ENCODE measurements at regions not wholly inside any gene's neighbourhood (a gene's known extent, or its start where the extent isn't known, plus 50 kb on each side); places are given as distances from the start of the nearest gene placed in this dataset.

DNA sequence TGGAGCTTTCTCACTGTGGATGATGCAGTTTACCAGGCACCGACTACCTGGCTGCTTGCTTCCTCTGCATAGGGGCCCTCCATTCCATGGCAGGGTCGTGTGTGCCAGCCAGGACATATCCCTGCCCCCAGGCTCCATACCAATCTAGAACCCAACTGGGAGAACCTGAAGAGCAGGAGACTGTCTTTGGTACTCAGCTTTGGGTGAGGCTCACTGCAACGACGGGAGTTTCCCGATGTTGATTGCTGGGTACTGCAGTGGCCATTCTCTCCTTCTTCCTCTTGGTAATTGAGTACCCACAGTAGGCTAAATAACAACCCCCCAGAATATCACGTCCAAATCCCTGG, 133.3 kb upstream of the SERTAD2 start:
- no peak overlapping the region for H3K4me3 ChIP-seq

DNA sequence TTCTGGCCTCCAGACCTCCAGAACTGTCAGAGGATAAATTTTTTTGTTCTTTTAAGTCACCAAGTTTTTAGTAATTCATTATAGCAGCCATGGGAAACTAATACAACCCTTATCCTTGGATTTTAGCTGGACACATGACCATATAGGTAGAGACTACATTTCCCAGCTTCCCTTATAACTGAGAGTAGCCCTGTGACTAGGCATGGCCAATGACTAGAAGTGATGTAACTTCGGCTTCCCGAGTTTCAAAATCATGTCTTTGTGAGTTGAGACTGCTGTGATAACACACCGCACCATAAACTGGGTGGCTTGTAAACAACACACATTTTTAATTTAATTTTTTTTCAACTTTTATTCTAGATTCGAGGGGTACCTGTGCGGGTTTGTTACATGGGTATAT, 134.0 kb upstream of the SERTAD2 start:
- Histone ChIP-seq H3K9me3 (replicated peaks) (no peaks in the 10 kb centered on the region), H3K4me1 (no peaks in the 10 kb centered on the region), H3K4me3 (no peak overlapping the region), H3K36me3 (no peaks in the 10 kb centered on the region), H3K27ac (replicated peaks) (no peak overlapping the region), H3K27me3 (ENCODE audit: low read depth) (no peaks in the 10 kb centered on the region)
- DNase-seq = no peak
- intact Hi-C loops (cut with micrococcal nuclease) = no loop called here
- TF ChIP-seq, protein P1, sequence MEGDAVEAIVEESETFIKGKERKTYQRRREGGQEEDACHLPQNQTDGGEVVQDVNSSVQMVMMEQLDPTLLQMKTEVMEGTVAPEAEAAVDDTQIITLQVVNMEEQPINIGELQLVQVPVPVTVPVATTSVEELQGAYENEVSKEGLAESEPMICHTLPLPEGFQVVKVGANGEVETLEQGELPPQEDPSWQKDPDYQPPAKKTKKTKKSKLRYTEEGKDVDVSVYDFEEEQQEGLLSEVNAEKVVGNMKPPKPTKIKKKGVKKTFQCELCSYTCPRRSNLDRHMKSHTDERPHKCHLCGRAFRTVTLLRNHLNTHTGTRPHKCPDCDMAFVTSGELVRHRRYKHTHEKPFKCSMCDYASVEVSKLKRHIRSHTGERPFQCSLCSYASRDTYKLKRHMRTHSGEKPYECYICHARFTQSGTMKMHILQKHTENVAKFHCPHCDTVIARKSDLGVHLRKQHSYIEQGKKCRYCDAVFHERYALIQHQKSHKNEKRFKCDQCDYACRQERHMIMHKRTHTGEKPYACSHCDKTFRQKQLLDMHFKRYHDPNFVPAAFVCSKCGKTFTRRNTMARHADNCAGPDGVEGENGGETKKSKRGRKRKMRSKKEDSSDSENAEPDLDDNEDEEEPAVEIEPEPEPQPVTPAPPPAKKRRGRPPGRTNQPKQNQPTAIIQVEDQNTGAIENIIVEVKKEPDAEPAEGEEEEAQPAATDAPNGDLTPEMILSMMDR (IDR thresholded peaks at IDR 0.05; ENCODE audit: borderline replicate concordance) = no peak

More for the DNA sequence above, 133.3 kb upstream of the SERTAD2 start:
- H3K9me3 ChIP-seq (replicated peaks) = no peaks in the 10 kb centered on the region
- TF ChIP-seq, protein P1 (IDR thresholded peaks at IDR 0.05; ENCODE audit: borderline replicate concordance) = no peak
- H3K36me3 ChIP-seq = no peaks in the 10 kb centered on the region
- intact Hi-C loops (cut with micrococcal nuclease) = no loop called here
- no peak overlapping the region for H3K27ac ChIP-seq (replicated peaks)
- no peaks in the 10 kb centered on the region for H3K4me1 ChIP-seq
- H3K27me3 ChIP-seq (ENCODE audit: low read depth) = no peaks in the 10 kb centered on the region
- no peak for DNase-seq

- H3K4me3 ChIP-seq = no peak overlapping the region
- TF ChIP-seq, protein P1 (IDR thresholded peaks at IDR 0.05; ENCODE audit: borderline replicate concordance) = no peak
- intact Hi-C loops (cut with micrococcal nuclease) = no loop called here
- no peaks in the 10 kb centered on the region for H3K9me3 ChIP-seq (replicated peaks)
- no peaks in the 10 kb centered on the region for H3K4me1 ChIP-seq
- H3K27me3 ChIP-seq (ENCODE audit: low read depth) = peaks cover 4% of the 10 kb centered on the region
- no peak for DNase-seq
- H3K27ac ChIP-seq (replicated peaks) = no peak overlapping the region
- no peaks in the 10 kb centered on the region for H3K36me3 ChIP-seq
These were observed 136.0 kb upstream of the SERTAD2 start for GRCh38 chr2:64789466-64790320.

GRCh38 chr2:64792300-64792699, 138.6 kb upstream of the SERTAD2 start:
- no peak overlapping the region for H3K27ac ChIP-seq (replicated peaks)
- H3K4me1 ChIP-seq = peaks cover 7% of the 10 kb centered on the region
- intact Hi-C loops (cut with micrococcal nuclease) = no loop called here
- peaks cover 14% of the 10 kb centered on the region for H3K27me3 ChIP-seq (ENCODE audit: low read depth)
- no peak overlapping the region for H3K4me3 ChIP-seq
- H3K9me3 ChIP-seq (replicated peaks) = no peaks in the 10 kb centered on the region
- no peaks in the 10 kb centered on the region for H3K36me3 ChIP-seq
- TF ChIP-seq, protein P1 (IDR thresholded peaks at IDR 0.05; ENCODE audit: borderline replicate concordance) = peak; percentile 12
- no peak for DNase-seq

DNA sequence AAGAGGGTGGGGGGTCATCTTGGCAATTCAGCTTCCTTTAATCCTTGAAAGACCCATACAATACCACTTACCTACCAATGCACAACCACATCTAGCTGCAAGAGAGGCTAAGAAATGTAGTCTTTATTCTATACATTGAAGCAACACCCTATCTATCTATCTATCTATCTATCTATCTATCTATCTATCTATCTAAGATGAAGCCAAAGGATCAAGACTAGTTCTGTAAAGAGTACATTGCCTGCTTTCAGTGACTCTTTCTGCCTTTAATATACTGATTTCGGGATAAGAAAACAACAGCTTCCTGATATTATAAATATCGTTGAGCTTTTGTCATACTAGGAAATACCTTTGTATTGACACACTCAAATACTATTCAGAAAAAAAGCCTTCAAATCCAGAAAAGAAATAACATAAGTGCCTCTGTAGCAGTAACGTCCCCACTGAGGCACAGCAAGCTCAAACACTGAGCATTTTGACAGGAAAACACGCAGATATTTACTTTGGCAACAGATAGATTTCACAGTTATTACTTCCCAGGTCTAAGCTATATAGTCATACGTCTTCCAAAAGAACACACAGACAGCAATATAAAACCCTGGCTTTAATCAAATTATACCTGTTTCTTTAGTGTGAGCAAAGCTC, 139.4 kb upstream of the SERTAD2 start:
- Histone ChIP-seq H3K4me3 (no peak overlapping the region), H3K27ac (replicated peaks) (no peak overlapping the region), H3K9me3 (replicated peaks) (no peaks in the 10 kb centered on the region), H3K27me3 (ENCODE audit: low read depth) (peaks cover 14% of the 10 kb centered on the region), H3K4me1 (peaks cover 7% of the 10 kb centered on the region), H3K36me3 (no peaks in the 10 kb centered on the region)
- TF ChIP-seq, protein P1 (IDR thresholded peaks at IDR 0.05; ENCODE audit: borderline replicate concordance) = no peak
- DNase-seq = no peak
- intact Hi-C loops (cut with micrococcal nuclease) = no loop called here
